Osteoblast (primary cell): ENCODE measurements at regions not wholly inside any gene's neighbourhood (a gene's known extent, or its start where the extent isn't known, plus 50 kb on each side); places are given as distances from the start of the nearest gene placed in this dataset.

Experiments
- DNase-seq: peaks from one replicate; pipeline ENCODE4 v3.0.0; 2011; ENCODE audit warnings: low spot score, mixed read lengths; ENCODE audit not compliant: insufficient read length; ENCODE audit errors: missing footprints
- H2AFZ ChIP-seq: 2 replicates; pipeline ENCODE4 v1.6.0; 2011; ENCODE audit warnings: mild to moderate bottlenecking, low read length
- H3K27ac ChIP-seq: 2 replicates; pipeline ENCODE4 v1.5.1; 2011; ENCODE audit warnings: mild to moderate bottlenecking, low read depth, low read length, moderate library complexity
- H3K27me3 ChIP-seq: 2 replicates; pipeline ENCODE4 v1.6.0; 2012; ENCODE audit warnings: mild to moderate bottlenecking, control low read depth, inconsistent platforms, low read length, moderate library complexity; ENCODE audit not compliant: insufficient read depth
- H3K36me3 ChIP-seq: 2 replicates; pipeline ENCODE4 v1.5.1; 2011; ENCODE audit warnings: mild to moderate bottlenecking, low read length, control low read depth, moderate library complexity; ENCODE audit not compliant: insufficient read depth
- H3K4me1 ChIP-seq: 2 replicates; pipeline ENCODE4 v1.5.1; 2011; ENCODE audit warnings: mild to moderate bottlenecking, low read length, control low read depth, moderate library complexity; ENCODE audit not compliant: insufficient read depth
- H3K4me2 ChIP-seq: 2 replicates; pipeline ENCODE4 v1.6.0; 2011; ENCODE audit warnings: mild to moderate bottlenecking, low read length; ENCODE audit not compliant: insufficient read depth
- H3K4me3 ChIP-seq: fragments of 200-600 bp; sonication (generic); 3 replicates; pipeline ENCODE4 v1.5.1; 2012; ENCODE audit warnings: mild to moderate bottlenecking, low read length, inconsistent platforms; ENCODE audit not compliant: insufficient read depth
- H3K79me2 ChIP-seq: 2 replicates; pipeline ENCODE4 v1.6.0; 2012; ENCODE audit warnings: mild to moderate bottlenecking, low read length, control low read depth, inconsistent platforms; ENCODE audit not compliant: insufficient read depth
- H3K9me3 ChIP-seq: 2 replicates; pipeline ENCODE4 v1.5.1; 2011; ENCODE audit warnings: low read depth, low read length, control low read depth
- H4K20me1 ChIP-seq: 2 replicates; pipeline ENCODE4 v1.6.0; 2012; ENCODE audit warnings: mild to moderate bottlenecking, low read length, control low read depth; ENCODE audit not compliant: insufficient read depth
- CTCF ChIP-seq: IDR thresholded peaks from 2 replicates; pipeline ENCODE4 v1.5.1; 2011; ENCODE audit warnings: mild to moderate bottlenecking, low read depth, low read length, moderate library complexity; ENCODE audit errors: extremely low read depth

- Histone ChIP-seq H3K79me2 (no peaks in the 10 kb centered on the region), H3K27ac (no peak overlapping the region), H3K9me3 (no peaks in the 10 kb centered on the region), H3K27me3 (no peaks in the 10 kb centered on the region), H3K4me1 (no peaks in the 10 kb centered on the region), H4K20me1 (no peaks in the 10 kb centered on the region), H3K4me3 (no peak overlapping the region), H3K36me3 (no peaks in the 10 kb centered on the region), H3K4me2 (no peak overlapping the region), H2AFZ (no peak overlapping the region)
- no peak for TF ChIP-seq CTCF
- no peak for DNase-seq
These were observed 198.0 kb upstream of the COX10 start for GRCh38 chr17:13871261-13871660.

DNA sequence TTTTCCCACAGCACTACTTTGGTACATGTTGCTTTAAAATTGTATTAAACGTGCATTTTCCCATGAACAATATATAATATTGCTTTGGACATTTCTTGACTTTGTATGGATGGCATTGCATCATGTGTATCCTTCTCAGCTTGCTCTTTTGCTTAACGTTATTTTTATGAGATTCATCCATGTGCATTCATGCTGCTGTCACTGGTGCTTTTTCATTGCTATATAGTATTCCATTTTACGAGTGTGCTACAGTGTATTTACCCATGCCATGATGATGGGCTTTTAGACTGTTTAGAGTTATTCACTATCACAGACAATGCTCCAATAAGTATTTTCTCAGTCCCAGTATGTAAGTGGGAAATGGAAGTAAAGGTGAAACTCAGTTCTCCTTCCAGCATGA is 195.2 kb upstream of the COX10 start:
- no peak for TF ChIP-seq CTCF
- H3K4me3 ChIP-seq = no peak overlapping the region
- no peaks in the 10 kb centered on the region for H3K36me3 ChIP-seq
- DNase-seq = no peak
- no peaks in the 10 kb centered on the region for H4K20me1 ChIP-seq
- no peaks in the 10 kb centered on the region for H3K27me3 ChIP-seq
- no peak overlapping the region for H2AFZ ChIP-seq
- no peaks in the 10 kb centered on the region for H3K9me3 ChIP-seq
- H3K4me2 ChIP-seq = no peak overlapping the region
- H3K27ac ChIP-seq = no peak overlapping the region
- H3K4me1 ChIP-seq = no peaks in the 10 kb centered on the region
- no peaks in the 10 kb centered on the region for H3K79me2 ChIP-seq

DNA sequence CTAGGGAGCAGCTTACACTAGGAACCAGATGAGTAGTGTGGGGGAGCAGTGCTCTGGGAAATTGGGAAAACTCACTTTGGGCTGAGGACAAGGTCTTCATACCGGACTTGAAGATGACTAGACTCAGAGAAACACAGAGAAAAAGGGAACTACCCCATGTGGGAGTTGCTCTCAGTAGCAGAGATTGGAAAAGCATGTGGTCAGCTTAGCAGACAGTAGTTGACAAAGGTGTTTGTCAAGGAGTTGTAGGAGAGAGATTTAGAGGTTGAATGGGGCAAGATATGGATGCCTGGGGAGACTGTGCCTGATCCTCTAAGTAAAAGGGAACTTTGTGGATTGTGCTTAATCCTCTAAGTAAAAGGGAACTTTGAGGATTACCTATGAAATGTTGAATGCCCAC is 194.5 kb upstream of the COX10 start:
- no peak overlapping the region for H2AFZ ChIP-seq
- no peaks in the 10 kb centered on the region for H3K27me3 ChIP-seq
- no peak overlapping the region for H3K4me3 ChIP-seq
- no peaks in the 10 kb centered on the region for H3K36me3 ChIP-seq
- H3K4me2 ChIP-seq = no peak overlapping the region
- no peaks in the 10 kb centered on the region for H3K79me2 ChIP-seq
- no peak overlapping the region for H3K27ac ChIP-seq
- no peak for TF ChIP-seq CTCF
- no peaks in the 10 kb centered on the region for H4K20me1 ChIP-seq
- no peak for DNase-seq
- H3K4me1 ChIP-seq = no peaks in the 10 kb centered on the region
- no peaks in the 10 kb centered on the region for H3K9me3 ChIP-seq

GRCh38 chr17:13879961-13880466 is 189.3 kb upstream of the COX10 start:
- TF ChIP-seq CTCF = no peak
- no peak for DNase-seq
- H3K9me3 ChIP-seq = no peaks in the 10 kb centered on the region
- H4K20me1 ChIP-seq = no peaks in the 10 kb centered on the region
- H2AFZ ChIP-seq = no peak overlapping the region
- no peaks in the 10 kb centered on the region for H3K79me2 ChIP-seq
- no peak overlapping the region for H3K27ac ChIP-seq
- no peaks in the 10 kb centered on the region for H3K36me3 ChIP-seq
- H3K4me2 ChIP-seq = no peak overlapping the region
- H3K4me3 ChIP-seq = no peak overlapping the region
- no peaks in the 10 kb centered on the region for H3K4me1 ChIP-seq
- H3K27me3 ChIP-seq = no peaks in the 10 kb centered on the region
